GM12878 (cell line): ENCODE measurements at regions not wholly inside any gene's neighbourhood (a gene's known extent, or its start where the extent isn't known, plus 50 kb on each side); places are given as distances from the start of the nearest gene placed in this dataset.

ENCODE experiments used
- ATF2 ChIP-seq: IDR thresholded peaks from 2 replicates; pipeline ENCODE4 v1.6.1; 2012; ENCODE audit warnings: low read length, inconsistent platforms
- ATF3 ChIP-seq: IDR thresholded peaks from 2 replicates; pipeline ENCODE4 v1.6.1; 2011; ENCODE audit warnings: low read depth, mild to moderate bottlenecking, low read length, moderate library complexity, borderline replicate concordance; ENCODE audit errors: extremely low read depth
- BRCA1 ChIP-seq: IDR thresholded peaks from 2 replicates; pipeline ENCODE4 v1.6.1; 2011; ENCODE audit warnings: low read depth, low read length, improper control_type of control experiment
- CHD2 ChIP-seq: IDR thresholded peaks from 2 replicates; pipeline ENCODE4 v1.6.1; 2011; ENCODE audit warnings: low read depth, low read length, improper control_type of control experiment, borderline replicate concordance
- CTCF ChIP-seq, 3 experiments: IDR thresholded peaks in 2 of 3; conservative IDR thresholded peaks in 1 of 3; 2 replicates each; pipeline ENCODE4 v1.5.1; 2011; ENCODE audit warnings: low read depth in 3 of 3, low read length in 3 of 3, mild to moderate bottlenecking in 3 of 3, control low read depth in 2 of 3, moderate library complexity in 2 of 3, inconsistent platforms in 1 of 3, mixed read lengths in 1 of 3; ENCODE audit not compliant: control insufficient read depth in 2 of 3, insufficient read depth in 1 of 3; ENCODE audit errors: extremely low read depth in 1 of 3
- EP300 ChIP-seq, 2 experiments: fragments of 150-350 bp in 1 of 2; IDR thresholded peaks; 2 replicates each; pipeline ENCODE4 v1.6.1; 2011 to 2012; ENCODE audit warnings: low read depth in 2 of 2, low read length in 2 of 2, borderline replicate concordance in 1 of 2, improper control_type of control experiment in 1 of 2, inconsistent platforms in 1 of 2; ENCODE audit not compliant: control insufficient read depth in 1 of 2
- EZH2 ChIP-seq: IDR thresholded peaks from 2 replicates; pipeline ENCODE4 v1.6.1; 2012; ENCODE audit warnings: low read depth, mild to moderate bottlenecking, control low read depth, inconsistent platforms, low read length, borderline replicate concordance; ENCODE audit not compliant: control insufficient read depth
- IRF3 ChIP-seq: fragments of 450-650 bp; IDR thresholded peaks from 2 replicates; pipeline ENCODE4 v1.6.1; 2014; ENCODE audit warnings: mild to moderate bottlenecking
- MYC ChIP-seq: IDR thresholded peaks from 2 replicates; pipeline ENCODE4 v1.6.1; 2011; ENCODE audit warnings: mild to moderate bottlenecking, low read length, moderate library complexity, inconsistent platforms; ENCODE audit not compliant: insufficient read depth, insufficient replicate concordance, insufficient read length, severe bottlenecking
- NFXL1 ChIP-seq: fragments of 450-650 bp; IDR thresholded peaks from 2 replicates; pipeline ENCODE4 v1.6.1; 2017; ENCODE audit warnings: antibody characterized with exemption, mild to moderate bottlenecking, borderline replicate concordance
- POLR2A ChIP-seq: IDR thresholded peaks from 2 replicates; pipeline ENCODE4 v1.6.1; 2011; ENCODE audit warnings: low read depth, mild to moderate bottlenecking, low read length
- POLR2AphosphoS5 ChIP-seq: IDR thresholded peaks from 2 replicates; pipeline ENCODE4 v1.6.1; 2011; ENCODE audit warnings: mild to moderate bottlenecking, low read length, inconsistent platforms
- RUNX3 ChIP-seq: IDR thresholded peaks from 2 replicates; pipeline ENCODE4 v1.6.1; 2012; ENCODE audit warnings: low read length, inconsistent platforms
- SRF ChIP-seq, 2 experiments: IDR thresholded peaks; 2 replicates each; pipeline ENCODE4 v1.6.1; 2011; ENCODE audit warnings: low read depth in 2 of 2, low read length in 2 of 2, mild to moderate bottlenecking in 1 of 2, moderate library complexity in 1 of 2

DNA sequence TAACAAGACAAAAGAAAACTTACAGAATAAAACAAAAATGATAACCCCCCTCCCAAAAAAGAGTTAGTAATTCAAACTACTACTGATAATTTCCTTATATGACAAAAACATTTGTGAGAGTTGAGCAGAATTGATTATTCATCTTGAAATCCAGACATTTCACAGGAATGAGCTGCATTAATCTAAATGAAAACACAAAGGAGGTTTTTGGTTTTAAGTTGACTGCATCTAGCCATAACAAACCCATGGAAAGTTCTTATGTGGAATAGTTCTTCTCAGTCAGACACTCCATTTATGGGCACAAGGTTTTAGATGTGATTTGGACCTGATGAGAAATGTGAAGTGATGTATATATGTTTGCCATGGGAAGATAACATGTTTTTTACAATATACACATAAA lies 95.4 kb downstream of the VCX2 start:
- TF ChIP-seq POLR2AphosphoS5 (no peak), CTCF (IDR thresholded peaks at IDR 0.05 in 2 of 3, conservative IDR thresholded peaks at IDR 0.05 in 1 of 3; ENCODE audit: control insufficient read depth in 2 of 3, extremely low read depth in 1 of 3, insufficient read depth in 1 of 3, low read depth in 3 of 3, low read length in 3 of 3) (no peak), ATF2 (no peak), EZH2 (no peak), IRF3 (no peak), BRCA1 (no peak), SRF (IDR thresholded peaks at IDR 0.05; ENCODE audit: low read depth in 2 of 2, low read length in 2 of 2) (no peak), CHD2 (no peak), MYC (no peak), ATF3 (no peak), NFXL1 (no peak), RUNX3 (no peak), POLR2A (no peak), EP300 (IDR thresholded peaks at IDR 0.05; ENCODE audit: borderline replicate concordance in 1 of 2, control insufficient read depth in 1 of 2, low read depth in 2 of 2, low read length in 2 of 2) (no peak)
